NCI-H524 (cell line): ENCODE measurements at regions not wholly inside any gene's neighbourhood (a gene's known extent, or its start where the extent isn't known, plus 50 kb on each side); places are given as distances from the start of the nearest gene placed in this dataset.
A peak's percentile ranks its signal among the peaks of the same experiment; 100 is the strongest.
"Not testable (repeated sequence)": the region's sequence is repeated elsewhere in the genome, so short reads cannot be mapped to it uniquely, and the experiment has no call there.

ENCODE experiments used
- DNase-seq, 2 experiments: peaks; one replicate each; lab custom pipeline; 2025; lab: John Stamatoyannopoulos, UW

GRCh38 chr12:84270470-84271140 lies 642.0 kb downstream of the SLC6A15 start:
- DNase-seq: peak in 1 of 2 experiments; percentile 28

GRCh38 chr12:84247931-84248330 lies 664.7 kb downstream of the SLC6A15 start:
- no peak for DNase-seq

- DNase-seq: no peak
These were observed 668.9 kb downstream of the SLC6A15 start for GRCh38 chr12:84243686-84244085.

- DNase-seq: no peak
These were observed 689.8 kb downstream of the SLC6A15 start for GRCh38 chr12:84222841-84223240.

GRCh38 chr12:84218406-84218805 lies 694.2 kb downstream of the SLC6A15 start:
- DNase-seq: no peak

GRCh38 chr12:84201976-84202375 lies 710.6 kb downstream of the SLC6A15 start:
- DNase-seq: peak in 1 of 2 experiments; percentile 52

- no peak for DNase-seq
These were observed 714.2 kb downstream of the SLC6A15 start for GRCh38 chr12:84198294-84198946.

- DNase-seq: no peak
These were observed 720.8 kb downstream of the SLC6A15 start for GRCh38 chr12:84191779-84192178.

- no peak for DNase-seq
These were observed 726.2 kb downstream of the SLC6A15 start for GRCh38 chr12:84186433-84186832.

- DNase-seq: no peak
These were observed 729.0 kb downstream of the SLC6A15 start for GRCh38 chr12:84183576-84183975.

- DNase-seq: no peak
These were observed 738.5 kb downstream of the SLC6A15 start for GRCh38 chr12:84174115-84174514.

GRCh38 chr12:84172823-84173424 lies 739.7 kb downstream of the SLC6A15 start:
- no peak for DNase-seq

GRCh38 chr12:84166812-84167211 lies 745.8 kb downstream of the SLC6A15 start:
- no peak for DNase-seq

- no peak for DNase-seq
These were observed 746.5 kb downstream of the SLC6A15 start for GRCh38 chr12:84165998-84166571.

- no peak for DNase-seq
These were observed 751.3 kb downstream of the SLC6A15 start for GRCh38 chr12:84161296-84161695.

GRCh38 chr12:84159260-84159659 lies 753.3 kb downstream of the SLC6A15 start:
- DNase-seq: no peak

GRCh38 chr12:84157170-84157569 lies 755.4 kb downstream of the SLC6A15 start:
- no peak for DNase-seq

GRCh38 chr12:84154991-84155930 lies 757.3 kb downstream of the SLC6A15 start:
- DNase-seq: not testable (repeated sequence)

GRCh38 chr12:84154439-84154990 lies 758.1 kb downstream of the SLC6A15 start:
- DNase-seq: not testable (repeated sequence)

GRCh38 chr12:84150201-84150600 lies 762.4 kb downstream of the SLC6A15 start:
- no peak for DNase-seq

- DNase-seq: no peak
These were observed 764.3 kb downstream of the SLC6A15 start for GRCh38 chr12:84148335-84148734.
